Endothelial cell of umbilical vein (primary cell): ENCODE measurements at regions not wholly inside any gene's neighbourhood (a gene's known extent, or its start where the extent isn't known, plus 50 kb on each side); places are given as distances from the start of the nearest gene placed in this dataset.
A peak's percentile ranks its signal among the peaks of the same experiment; 100 is the strongest.

Experiments used
- BruUV-seq: library from RNA; stranded (reverse); fragments of 400-500 nt; replicated peaks from 2 replicates; lab custom pipeline; 2021; lab: Mats Ljungman, UMichigan
- CTCF ChIA-PET: fragments of 300-600, 350-600 bp; sonication (Branson Sonifier 250); formaldehyde crosslinking; loops from one replicate; lab custom pipeline; 2021; ENCODE audit warnings: antibody characterized with exemption, inconsistent platforms; lab: Charles Lee
- POLR2A ChIA-PET: fragments of 300-600, 350-600 bp; sonication (Branson Sonifier 250); formaldehyde crosslinking; loops from one replicate; lab custom pipeline; 2021; ENCODE audit warnings: antibody characterized with exemption, inconsistent platforms; lab: Charles Lee
- DNase-seq: peaks from one replicate; pipeline ENCODE4 v3.0.0-alpha.2; 2011; ENCODE audit warnings: low read depth, low spot score
- FAIRE-seq: peaks from 2 replicates; lab custom pipeline; 2011; peaks lifted over from hg19 to GRCh38; lab: Jason Lieb, UNC
- H2AFZ ChIP-seq: 2 replicates; pipeline ENCODE4 v1.6.0; 2012; ENCODE audit warnings: low read depth, low read length, control low read depth, inconsistent platforms
- H3K27ac ChIP-seq: 2 replicates; pipeline ENCODE4 v1.5.1; 2011; ENCODE audit warnings: low read depth, mild to moderate bottlenecking, control low read depth, low read length, moderate library complexity; ENCODE audit not compliant: insufficient read depth
- H3K27me3 ChIP-seq, 2 experiments: 2 replicates each; pipeline versions ENCODE4 v1.6.0 to v1.6.1; 2011; ENCODE audit warnings: low read length in 2 of 2, mixed read lengths in 1 of 2; ENCODE audit not compliant: control insufficient read depth in 2 of 2, insufficient read depth in 2 of 2
- H3K36me3 ChIP-seq, 2 experiments: 2 replicates in 1 of 2; 3 replicates in 1 of 2; pipeline ENCODE4 v1.5.1; 2011; ENCODE audit warnings: low read length in 2 of 2, mild to moderate bottlenecking in 1 of 2, moderate library complexity in 1 of 2; ENCODE audit not compliant: control insufficient read depth in 2 of 2, insufficient read depth in 2 of 2; ENCODE audit errors: extremely low read depth in 1 of 2
- H3K4me1 ChIP-seq: 3 replicates; pipeline ENCODE4 v1.5.1; 2011; ENCODE audit warnings: mild to moderate bottlenecking, low read length; ENCODE audit not compliant: control insufficient read depth, insufficient read depth; ENCODE audit errors: extremely low read depth
- H3K4me2 ChIP-seq: 2 replicates; pipeline ENCODE4 v1.6.1; 2011; ENCODE audit warnings: low read length, control low read depth, mixed read lengths; ENCODE audit not compliant: insufficient read depth
- H3K4me3 ChIP-seq, 3 experiments: fragments of 200-600 bp in 1 of 3; sonication (generic), shearing (Covaris generic) in 1 of 3; replicated peaks in 1 of 3; 2 replicates each; pipeline ENCODE4 v1.5.1; 2011 to 2016; ENCODE audit warnings: control low read depth in 3 of 3, low read length in 3 of 3, mild to moderate bottlenecking in 2 of 3, inconsistent platforms in 1 of 3, low read depth in 1 of 3, moderate library complexity in 1 of 3; ENCODE audit not compliant: insufficient read depth in 1 of 3
- H3K79me2 ChIP-seq: 2 replicates; pipeline ENCODE4 v1.6.0; 2012; ENCODE audit warnings: low read length, inconsistent platforms; ENCODE audit not compliant: control insufficient read depth, insufficient read depth
- H3K9ac ChIP-seq: replicated peaks from 2 replicates; pipeline ENCODE3; 2011; ENCODE audit warnings: low read length, control low read depth; ENCODE audit not compliant: insufficient read depth; ENCODE audit errors: extremely low read depth
- H3K9me1 ChIP-seq: replicated peaks from 3 replicates; pipeline ENCODE4 v1.6.0; 2011; ENCODE audit warnings: mild to moderate bottlenecking, low read length; ENCODE audit not compliant: control insufficient read depth, insufficient read depth; ENCODE audit errors: extremely low read depth
- H3K9me3 ChIP-seq: replicated peaks from 2 replicates; pipeline ENCODE4 v1.5.1; 2012; ENCODE audit warnings: low read length, inconsistent platforms; ENCODE audit not compliant: control insufficient read depth, insufficient read depth
- H4K20me1 ChIP-seq: replicated peaks from 2 replicates; pipeline ENCODE3; 2011; ENCODE audit warnings: mild to moderate bottlenecking, low read length; ENCODE audit not compliant: control insufficient read depth, insufficient read depth; ENCODE audit errors: extremely low read depth
- CTCF ChIP-seq, 2 donors: IDR thresholded peaks; 1 replicate in 1 of 2; 2 replicates in 1 of 2; pipeline ENCODE4 v1.5.1; 2011; ENCODE audit warnings: low read length in 2 of 2, mild to moderate bottlenecking in 2 of 2, moderate library complexity in 2 of 2, control low read depth in 1 of 2, inconsistent platforms in 1 of 2, low read depth in 1 of 2; ENCODE audit not compliant: insufficient read depth in 1 of 2; ENCODE audit errors: extremely low read depth in 1 of 2
- EZH2 ChIP-seq: IDR thresholded peaks from 2 replicates; pipeline ENCODE4 v1.6.1; 2012; ENCODE audit warnings: borderline replicate concordance, low read depth, mild to moderate bottlenecking, moderate library complexity, low read length, inconsistent platforms; ENCODE audit not compliant: severe bottlenecking
- FOS ChIP-seq: IDR thresholded peaks from 2 replicates; pipeline ENCODE4 v1.6.1; 2011; ENCODE audit warnings: mild to moderate bottlenecking, low read length, moderate library complexity, borderline replicate concordance; ENCODE audit not compliant: insufficient read depth
- GATA2 ChIP-seq: IDR thresholded peaks from 2 replicates; pipeline ENCODE4 v1.7.0; 2011; ENCODE audit warnings: low read depth, mild to moderate bottlenecking, moderate library complexity, mixed read lengths, low read length; ENCODE audit not compliant: insufficient read length, insufficient read depth
- JUN ChIP-seq: IDR thresholded peaks from 2 replicates; pipeline ENCODE4 v1.6.1; 2011; ENCODE audit warnings: borderline replicate concordance, low read depth; ENCODE audit not compliant: insufficient read length, insufficient read depth
- MYC ChIP-seq: IDR thresholded peaks from one replicate; pipeline ENCODE4 v1.6.1; 2011; ENCODE audit warnings: mild to moderate bottlenecking, low read depth, low read length
- POLR2A ChIP-seq: IDR thresholded peaks from 2 replicates; pipeline ENCODE4 v1.6.1; 2012; ENCODE audit warnings: low read depth, mild to moderate bottlenecking, control low read depth, low read length
- POLR2AphosphoS5 ChIP-seq: IDR thresholded peaks from 2 replicates; pipeline ENCODE4 v1.6.1; 2012; ENCODE audit warnings: low read depth, mild to moderate bottlenecking, control low read depth, low read length, moderate library complexity; ENCODE audit not compliant: insufficient read depth
- dilution Hi-C: fragments of 300-500 bp; cut with MboI; formaldehyde crosslinking; loops from one replicate; pipeline ENCODE4 v1.15.0; 2019; ENCODE audit warnings: low sequenced_read_pairs; ENCODE audit not compliant: extremely low pct_ligation_motif_present
- intact Hi-C: fragments of 100-400 bp; cut with micrococcal nuclease; formaldehyde crosslinking; loops from one replicate; pipeline ENCODE4 v1.10.0; 2022
- TF ChIP-seq, protein P1 (sequence below): IDR thresholded peaks from 2 replicates; pipeline ENCODE4 v1.6.1; 2011; ENCODE audit not compliant: insufficient read depth, insufficient read length

GRCh38 chr1:93771843-93772242, 90.2 kb upstream of the BCAR3 start:
- no peak for DNase-seq
- TF ChIP-seq POLR2A (no peak), JUN (no peak), EZH2 (no peak), CTCF (IDR thresholded peaks at IDR 0.05; ENCODE audit: extremely low read depth in 1 of 2, insufficient read depth in 1 of 2, low read depth in 1 of 2, low read length in 2 of 2) (no peak), GATA2 (no peak), FOS (no peak), MYC (no peak), POLR2AphosphoS5 (no peak)
- TF ChIP-seq, protein P1, sequence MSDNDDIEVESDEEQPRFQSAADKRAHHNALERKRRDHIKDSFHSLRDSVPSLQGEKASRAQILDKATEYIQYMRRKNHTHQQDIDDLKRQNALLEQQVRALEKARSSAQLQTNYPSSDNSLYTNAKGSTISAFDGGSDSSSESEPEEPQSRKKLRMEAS = no peak
- ChIA-PET POLR2A (no interaction called here), CTCF (interaction anchor here (1.4 kb wide), 1 partner anchor 45 kb away, joined by 3 read pairs; no protein-coding TSS in a partner anchor)
- no TSS peak for BruUV-seq
- FAIRE-seq = peak; percentile 12
- intact Hi-C loops (no loop called here), dilution Hi-C loops (no loop called here)
- Histone ChIP-seq H3K27ac (no peak overlapping the region), H3K27me3 (no peaks in the 10 kb centered on the region), H3K9me3 (no peaks in the 10 kb centered on the region), H2AFZ (no peak overlapping the region), H4K20me1 (no peaks in the 10 kb centered on the region), H3K4me2 (no peak overlapping the region), H3K4me3 (no peak overlapping the region), H3K9ac (no peak overlapping the region), H3K4me1 (no peaks in the 10 kb centered on the region), H3K79me2 (no peaks in the 10 kb centered on the region), H3K36me3 (no peaks in the 10 kb centered on the region), H3K9me1 (no peaks in the 10 kb centered on the region)
